IPS-15b (cell line): ENCODE measurements at regions not wholly inside any gene's neighbourhood (a gene's known extent, or its start where the extent isn't known, plus 50 kb on each side); places are given as distances from the start of the nearest gene placed in this dataset.

Source experiments
- H3K27me3 ChIP-seq: one replicate; pipeline ENCODE4 v1.6.1; 2013; ENCODE audit warnings: low read length; ENCODE audit not compliant: control insufficient read depth, insufficient read depth
- H3K36me3 ChIP-seq: one replicate; pipeline ENCODE4 v1.6.1; 2013; ENCODE audit warnings: low read length; ENCODE audit not compliant: control insufficient read depth, insufficient read depth
- H3K4me1 ChIP-seq: one replicate; pipeline ENCODE4 v1.6.1; 2013; ENCODE audit warnings: mild to moderate bottlenecking, low read length; ENCODE audit not compliant: control insufficient read depth, insufficient read depth
- H3K4me3 ChIP-seq: one replicate; pipeline ENCODE4 v1.5.1; 2013; ENCODE audit warnings: low read depth, low read length
- H3K9ac ChIP-seq: one replicate; pipeline ENCODE4 v1.6.1; 2013; ENCODE audit warnings: low read depth, mild to moderate bottlenecking, low read length
- H3K9me3 ChIP-seq: one replicate; pipeline ENCODE4 v1.6.1; 2013; ENCODE audit warnings: mild to moderate bottlenecking, low read length; ENCODE audit not compliant: control insufficient read depth, insufficient read depth

DNA sequence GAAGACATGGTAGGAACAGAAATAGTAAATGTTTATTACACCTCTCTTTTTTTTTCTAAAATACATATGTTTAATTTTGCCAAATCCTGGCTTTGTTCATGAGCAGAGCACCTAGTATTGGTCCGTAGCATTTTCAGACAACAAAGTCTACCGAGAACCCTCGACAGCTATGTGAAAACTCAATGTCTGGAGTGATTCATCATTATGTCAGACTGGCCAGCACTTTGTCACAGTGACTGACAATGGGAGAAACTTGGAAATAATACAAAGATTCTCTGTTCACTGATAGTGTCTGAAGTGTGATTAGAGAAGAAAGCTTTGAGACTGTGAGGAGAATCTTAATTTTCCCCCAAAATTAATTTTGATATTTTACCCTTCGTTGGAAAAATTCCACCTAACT, 143.0 kb downstream of the HNMT start:
- Histone ChIP-seq H3K27me3 (no peaks in the 10 kb centered on the region), H3K4me1 (no peaks in the 10 kb centered on the region), H3K36me3 (no peaks in the 10 kb centered on the region), H3K9ac (no peak overlapping the region), H3K9me3 (no peaks in the 10 kb centered on the region), H3K4me3 (no peak overlapping the region)

- H3K9ac ChIP-seq = no peak overlapping the region
- no peaks in the 10 kb centered on the region for H3K4me1 ChIP-seq
- H3K36me3 ChIP-seq = no peaks in the 10 kb centered on the region
- H3K27me3 ChIP-seq = no peaks in the 10 kb centered on the region
- H3K4me3 ChIP-seq = no peak overlapping the region
- no peaks in the 10 kb centered on the region for H3K9me3 ChIP-seq
These were observed 146.3 kb downstream of the HNMT start for GRCh38 chr2:138110453-138111083.

- no peaks in the 10 kb centered on the region for H3K9me3 ChIP-seq
- H3K9ac ChIP-seq = no peak overlapping the region
- no peak overlapping the region for H3K4me3 ChIP-seq
- no peaks in the 10 kb centered on the region for H3K4me1 ChIP-seq
- H3K36me3 ChIP-seq = no peaks in the 10 kb centered on the region
- H3K27me3 ChIP-seq = no peaks in the 10 kb centered on the region
These were observed 148.3 kb downstream of the HNMT start for GRCh38 chr2:138112536-138112935.

GRCh38 chr2:138113871-138114525, 149.7 kb downstream of the HNMT start:
- Histone ChIP-seq H3K9me3 (no peaks in the 10 kb centered on the region), H3K4me3 (no peak overlapping the region), H3K9ac (no peak overlapping the region), H3K36me3 (no peaks in the 10 kb centered on the region), H3K4me1 (no peaks in the 10 kb centered on the region), H3K27me3 (no peaks in the 10 kb centered on the region)

DNA sequence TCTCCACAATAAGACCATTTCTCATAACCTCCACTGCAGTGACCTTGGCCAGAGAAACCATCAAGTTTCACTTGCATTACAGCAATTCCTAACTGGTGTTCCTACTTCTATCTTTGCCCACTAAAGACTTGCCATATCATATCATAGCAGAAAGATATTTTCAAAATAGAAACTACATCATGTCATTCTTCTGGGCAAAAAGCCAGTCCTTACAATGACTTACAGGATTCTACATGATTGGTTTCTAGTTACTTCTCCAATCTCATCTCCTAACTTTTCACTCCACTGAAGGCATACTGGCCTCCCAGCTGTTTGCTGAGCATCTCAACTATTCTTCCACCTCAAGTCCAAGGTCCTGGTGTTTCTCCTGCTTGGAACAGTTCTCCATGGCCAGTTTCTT, 151.4 kb downstream of the HNMT start:
- H3K9me3 ChIP-seq = no peaks in the 10 kb centered on the region
- no peak overlapping the region for H3K4me3 ChIP-seq
- H3K4me1 ChIP-seq = no peaks in the 10 kb centered on the region
- no peak overlapping the region for H3K9ac ChIP-seq
- H3K36me3 ChIP-seq = no peaks in the 10 kb centered on the region
- H3K27me3 ChIP-seq = no peaks in the 10 kb centered on the region

GRCh38 chr2:138116456-138116855, 152.2 kb downstream of the HNMT start:
- Histone ChIP-seq H3K9me3 (no peaks in the 10 kb centered on the region), H3K4me3 (no peak overlapping the region), H3K36me3 (no peaks in the 10 kb centered on the region), H3K4me1 (no peaks in the 10 kb centered on the region), H3K27me3 (no peaks in the 10 kb centered on the region), H3K9ac (no peak overlapping the region)

DNA sequence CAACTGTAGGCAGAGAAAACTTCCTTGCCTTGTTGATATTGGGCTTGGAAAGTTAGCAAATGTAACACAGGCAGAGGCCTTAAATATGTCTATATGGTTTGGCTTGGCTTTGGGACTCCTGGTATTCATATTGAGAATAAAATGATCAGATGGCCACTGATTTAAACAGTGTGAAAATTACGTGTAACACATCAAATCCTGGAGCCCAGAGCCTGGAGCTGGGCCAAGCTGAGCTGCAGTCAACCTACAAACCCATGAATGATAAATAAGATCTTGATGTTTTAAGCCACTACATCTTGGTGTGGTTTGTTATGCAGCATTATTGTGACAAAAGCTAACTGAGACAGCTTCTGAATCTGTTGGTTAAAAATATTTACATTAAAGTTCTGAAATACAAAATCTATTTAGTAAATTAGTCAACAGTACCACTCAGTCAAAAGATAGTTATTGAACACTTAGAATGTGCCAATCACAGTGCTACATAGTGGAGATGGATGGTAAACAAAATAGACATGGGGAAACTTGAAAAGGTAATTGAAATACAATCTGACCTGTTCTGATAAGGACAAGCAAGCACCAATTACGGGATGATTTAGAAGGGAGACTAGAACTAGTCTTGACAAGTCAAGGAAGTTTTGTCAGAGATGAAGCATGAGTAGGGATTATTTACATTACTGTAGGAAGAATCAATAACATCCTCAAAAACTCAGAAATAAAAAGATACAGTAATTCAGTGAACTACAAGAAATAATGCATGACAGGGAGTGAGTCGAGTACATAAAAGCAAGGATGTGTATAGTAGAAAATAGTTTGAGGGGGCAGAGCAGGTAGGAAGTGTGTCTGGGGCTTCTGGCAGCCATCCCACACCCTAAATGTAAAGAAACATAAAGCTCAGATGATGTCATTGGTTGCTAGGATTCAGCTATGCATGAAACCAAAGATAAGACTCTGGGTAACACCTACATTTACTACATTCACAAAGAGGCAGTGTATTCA, 157.7 kb downstream of the HNMT start:
- Histone ChIP-seq H3K9me3 (no peaks in the 10 kb centered on the region), H3K27me3 (no peaks in the 10 kb centered on the region), H3K4me1 (peaks cover 14% of the 10 kb centered on the region), H3K36me3 (no peaks in the 10 kb centered on the region), H3K4me3 (no peak overlapping the region), H3K9ac (no peak overlapping the region)

DNA sequence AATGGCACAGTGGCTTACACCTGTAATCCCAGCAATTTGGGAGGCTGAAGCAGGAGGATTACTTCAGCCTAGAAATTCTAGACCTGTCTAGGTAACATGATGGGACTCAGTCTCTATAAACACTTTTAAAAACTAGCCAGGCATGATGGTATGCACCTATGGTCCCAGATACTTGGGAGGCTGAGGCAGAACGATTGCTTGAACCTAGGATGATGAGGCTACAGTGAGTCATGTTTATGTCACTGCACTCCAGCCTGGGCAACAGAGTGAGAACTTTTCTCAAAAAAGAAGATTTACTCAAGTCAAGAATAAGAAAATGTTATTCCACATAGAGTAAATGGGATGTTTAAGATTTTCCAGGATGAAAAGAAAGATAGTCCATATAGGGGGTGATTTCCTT, 158.6 kb downstream of the HNMT start:
- Histone ChIP-seq H3K4me3 (no peak overlapping the region), H3K4me1 (peaks cover 14% of the 10 kb centered on the region), H3K27me3 (no peaks in the 10 kb centered on the region), H3K9me3 (no peaks in the 10 kb centered on the region), H3K9ac (no peak overlapping the region), H3K36me3 (no peaks in the 10 kb centered on the region)

DNA sequence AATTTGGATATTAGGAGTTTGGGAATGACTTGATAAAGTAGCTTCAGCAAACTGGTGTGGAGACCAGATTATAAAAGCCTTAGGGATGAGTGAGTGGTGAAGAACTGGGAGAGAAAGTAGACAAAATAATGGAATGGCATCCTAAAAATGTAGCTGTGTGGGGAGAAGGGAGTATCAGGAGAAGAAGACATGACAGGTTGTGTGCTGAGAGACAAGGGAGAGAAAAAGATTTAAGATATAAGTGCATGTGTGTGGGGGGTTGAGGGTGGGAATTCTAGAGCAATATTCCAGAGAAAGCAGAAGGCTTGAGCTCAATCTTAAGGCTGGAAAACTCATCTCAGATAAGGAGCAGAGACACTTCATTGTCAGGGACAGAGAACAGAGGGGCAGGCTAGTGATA, 159.5 kb downstream of the HNMT start:
- H3K9me3 ChIP-seq = no peaks in the 10 kb centered on the region
- H3K27me3 ChIP-seq = no peaks in the 10 kb centered on the region
- no peak overlapping the region for H3K4me3 ChIP-seq
- H3K9ac ChIP-seq = no peak overlapping the region
- no peaks in the 10 kb centered on the region for H3K36me3 ChIP-seq
- peaks cover 14% of the 10 kb centered on the region for H3K4me1 ChIP-seq

DNA sequence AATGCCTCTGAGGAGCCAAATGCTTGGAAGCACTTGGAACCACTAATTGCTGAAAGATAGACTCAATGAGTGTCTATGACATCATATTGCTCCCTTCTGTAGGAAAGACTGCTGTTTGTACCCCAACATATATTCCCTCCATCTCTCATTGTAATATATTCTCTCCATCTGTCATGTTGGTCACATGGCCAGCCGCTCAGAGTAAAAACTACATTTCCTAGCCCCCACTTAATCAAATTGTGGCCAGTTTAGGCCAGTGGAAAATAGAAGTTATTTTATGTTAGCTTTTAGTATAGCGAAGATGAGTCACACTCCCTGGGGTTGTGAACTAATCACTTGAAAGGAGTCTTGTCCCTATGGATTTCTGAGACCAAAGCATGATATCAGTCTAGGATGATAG, 160.2 kb downstream of the HNMT start:
- Histone ChIP-seq H3K27me3 (no peaks in the 10 kb centered on the region), H3K9ac (no peak overlapping the region), H3K4me3 (no peak overlapping the region), H3K36me3 (no peaks in the 10 kb centered on the region), H3K9me3 (no peaks in the 10 kb centered on the region), H3K4me1 (peaks cover 14% of the 10 kb centered on the region)

- Histone ChIP-seq H3K9ac (no peak overlapping the region), H3K36me3 (no peaks in the 10 kb centered on the region), H3K9me3 (no peaks in the 10 kb centered on the region), H3K4me1 (peaks cover 14% of the 10 kb centered on the region), H3K4me3 (no peak overlapping the region), H3K27me3 (no peaks in the 10 kb centered on the region)
These were observed 161.3 kb downstream of the HNMT start for GRCh38 chr2:138125306-138126288.
